Spleen (tissue), 7 donors: ENCODE measurements at regions not wholly inside any gene's neighbourhood (a gene's known extent, or its start where the extent isn't known, plus 50 kb on each side); places are given as distances from the start of the nearest gene placed in this dataset.

Source experiments
- POLR2A ChIP-seq, 3 donors: fragments of 450-650 bp; IDR thresholded peaks; one replicate each; pipeline ENCODE4 v1.5.1; 2017; ENCODE audit warnings: antibody characterized with exemption in 3 of 3, mild to moderate bottlenecking in 1 of 3
- TF ChIP-seq, protein P1 (sequence below), 11 experiments: fragments of 200-600 bp in 7 of 11; fragments of 450-650 bp in 4 of 11; sonication (generic) in 4 of 11; IDR thresholded peaks in 8 of 11; conservative IDR thresholded peaks in 3 of 11; 1 replicate in 7 of 11; 2 replicates in 4 of 11; pipeline versions ENCODE4 v1.4.0 to v1.8.0; 2016 to 2021; ENCODE audit warnings: antibody characterized with exemption in 11 of 11, inconsistent platforms in 4 of 11, mild to moderate bottlenecking in 1 of 11
- donor health status: DM: no; HTN: no; CAD: no; lungs with moderate emphysema.
- donor health status: DM: no; HTN: no; CAD: no.
- donor health status: DM: no; HTN: no; CAD: no.

DNA sequence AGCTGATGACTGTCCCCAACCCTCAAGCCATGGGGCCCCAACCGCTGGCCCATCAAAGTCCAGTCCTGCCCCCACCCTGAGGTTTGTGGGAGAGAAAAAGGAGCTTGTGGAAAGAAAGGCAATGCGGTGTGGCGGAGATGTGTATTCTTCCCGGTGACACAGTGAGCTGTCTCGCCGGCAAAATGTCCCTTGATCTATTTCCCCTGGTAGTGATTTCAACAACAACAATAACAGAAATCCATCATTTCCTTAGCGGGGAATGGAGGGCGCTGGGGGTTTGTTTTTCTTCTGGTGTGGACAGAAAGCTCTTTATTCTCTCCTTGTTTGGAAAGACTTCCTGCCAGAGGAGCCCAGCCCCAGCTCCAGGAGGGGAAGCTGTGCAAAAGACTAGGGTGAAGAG, 93.7 kb upstream of the LHX5 start:
- TF ChIP-seq, protein P1, sequence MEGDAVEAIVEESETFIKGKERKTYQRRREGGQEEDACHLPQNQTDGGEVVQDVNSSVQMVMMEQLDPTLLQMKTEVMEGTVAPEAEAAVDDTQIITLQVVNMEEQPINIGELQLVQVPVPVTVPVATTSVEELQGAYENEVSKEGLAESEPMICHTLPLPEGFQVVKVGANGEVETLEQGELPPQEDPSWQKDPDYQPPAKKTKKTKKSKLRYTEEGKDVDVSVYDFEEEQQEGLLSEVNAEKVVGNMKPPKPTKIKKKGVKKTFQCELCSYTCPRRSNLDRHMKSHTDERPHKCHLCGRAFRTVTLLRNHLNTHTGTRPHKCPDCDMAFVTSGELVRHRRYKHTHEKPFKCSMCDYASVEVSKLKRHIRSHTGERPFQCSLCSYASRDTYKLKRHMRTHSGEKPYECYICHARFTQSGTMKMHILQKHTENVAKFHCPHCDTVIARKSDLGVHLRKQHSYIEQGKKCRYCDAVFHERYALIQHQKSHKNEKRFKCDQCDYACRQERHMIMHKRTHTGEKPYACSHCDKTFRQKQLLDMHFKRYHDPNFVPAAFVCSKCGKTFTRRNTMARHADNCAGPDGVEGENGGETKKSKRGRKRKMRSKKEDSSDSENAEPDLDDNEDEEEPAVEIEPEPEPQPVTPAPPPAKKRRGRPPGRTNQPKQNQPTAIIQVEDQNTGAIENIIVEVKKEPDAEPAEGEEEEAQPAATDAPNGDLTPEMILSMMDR (IDR thresholded peaks at IDR 0.05 in 8 of 11, conservative IDR thresholded peaks at IDR 0.05 in 3 of 11), result no peak
- no peak for TF ChIP-seq POLR2A (IDR thresholded peaks at IDR 0.05)
